IPS-18a (cell line): ENCODE measurements at regions not wholly inside any gene's neighbourhood (a gene's known extent, or its start where the extent isn't known, plus 50 kb on each side); places are given as distances from the start of the nearest gene placed in this dataset.

Source experiments
- H3K27ac ChIP-seq: one replicate; pipeline ENCODE4 v1.5.1; 2013; ENCODE audit warnings: low read length
- H3K27me3 ChIP-seq: one replicate; pipeline ENCODE4 v1.6.1; 2013; ENCODE audit warnings: mild to moderate bottlenecking, low read length; ENCODE audit not compliant: control insufficient read depth, insufficient read depth
- H3K36me3 ChIP-seq: one replicate; pipeline ENCODE4 v1.6.1; 2013; ENCODE audit warnings: low read depth, low read length; ENCODE audit not compliant: control insufficient read depth
- H3K4me1 ChIP-seq: one replicate; pipeline ENCODE4 v1.6.1; 2013; ENCODE audit warnings: low read depth, low read length; ENCODE audit not compliant: control insufficient read depth
- H3K4me3 ChIP-seq: one replicate; pipeline ENCODE4 v1.5.1; 2013; ENCODE audit warnings: low read length
- H3K9ac ChIP-seq: one replicate; pipeline ENCODE4 v1.6.1; 2013; ENCODE audit warnings: mild to moderate bottlenecking, low read length, moderate library complexity
- H3K9me3 ChIP-seq: one replicate; pipeline ENCODE4 v1.6.1; 2013; ENCODE audit warnings: low read depth, low read length; ENCODE audit not compliant: control insufficient read depth

DNA sequence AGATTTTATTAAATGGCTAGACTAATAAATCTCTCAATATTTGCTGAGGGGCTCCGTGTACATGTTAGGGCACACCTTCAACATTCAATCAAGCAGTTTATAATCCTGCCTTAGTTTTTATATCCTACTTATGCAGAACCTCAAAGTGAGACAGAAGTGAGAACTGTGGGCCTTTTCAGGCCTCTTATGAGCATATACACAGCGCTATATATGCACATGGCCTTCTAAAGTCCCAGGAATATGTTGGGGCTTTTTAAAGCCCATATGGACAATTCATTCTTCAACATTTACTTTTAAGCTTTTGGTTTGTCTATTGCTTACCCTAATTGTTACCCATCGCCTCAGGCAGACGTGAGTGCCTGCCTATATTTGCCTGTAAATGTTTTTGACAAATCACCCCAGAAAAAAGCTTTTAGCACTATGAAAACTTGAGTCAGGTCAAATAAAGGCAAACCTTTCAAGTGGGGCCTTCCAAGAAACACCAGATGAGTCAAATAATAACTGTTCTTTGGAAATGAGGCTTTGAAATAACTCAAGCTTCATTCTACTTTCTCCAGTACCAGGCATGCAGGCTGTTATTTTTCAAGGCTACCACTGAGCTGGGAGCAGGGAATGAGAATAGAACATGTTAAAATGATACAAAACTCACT, 58.2 kb downstream of the ESM1 start:
- H3K27me3 ChIP-seq, result no peaks in the 10 kb centered on the region
- H3K9me3 ChIP-seq, result peaks cover 10% of the 10 kb centered on the region
- H3K4me1 ChIP-seq, result no peaks in the 10 kb centered on the region
- no peak overlapping the region for H3K27ac ChIP-seq
- no peak overlapping the region for H3K9ac ChIP-seq
- H3K36me3 ChIP-seq, result no peaks in the 10 kb centered on the region
- H3K4me3 ChIP-seq, result no peak overlapping the region

- H3K27ac ChIP-seq, result no peak overlapping the region
- no peaks in the 10 kb centered on the region for H3K36me3 ChIP-seq
- no peak overlapping the region for H3K4me3 ChIP-seq
- H3K27me3 ChIP-seq, result no peaks in the 10 kb centered on the region
- peaks cover 10% of the 10 kb centered on the region for H3K9me3 ChIP-seq
- no peak overlapping the region for H3K9ac ChIP-seq
- H3K4me1 ChIP-seq, result no peaks in the 10 kb centered on the region
Observed at GRCh38 chr5:54924487-54924886, 60.9 kb downstream of the ESM1 start.

DNA sequence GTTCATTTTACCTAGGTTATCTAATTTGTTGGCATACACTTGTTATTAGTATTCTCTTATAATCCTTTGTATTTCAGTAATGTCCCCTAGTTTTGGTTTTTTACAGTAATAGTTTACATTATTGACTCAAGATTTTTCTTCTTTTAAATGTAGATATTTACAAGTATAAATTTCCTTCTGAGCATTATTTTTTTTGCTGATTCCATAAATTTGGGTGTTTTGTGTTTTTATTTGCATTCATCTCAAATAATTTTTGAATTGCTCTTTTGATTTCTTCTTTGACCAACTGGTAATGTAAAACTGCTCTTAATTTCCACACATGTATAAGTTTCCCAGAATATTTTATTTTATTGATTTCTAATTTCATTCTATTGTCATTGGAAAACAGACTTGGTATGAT, 68.1 kb downstream of the ESM1 start:
- Histone ChIP-seq H3K27ac (no peak overlapping the region), H3K9ac (no peak overlapping the region), H3K27me3 (no peaks in the 10 kb centered on the region), H3K9me3 (no peaks in the 10 kb centered on the region), H3K36me3 (no peaks in the 10 kb centered on the region), H3K4me3 (no peak overlapping the region), H3K4me1 (no peaks in the 10 kb centered on the region)

DNA sequence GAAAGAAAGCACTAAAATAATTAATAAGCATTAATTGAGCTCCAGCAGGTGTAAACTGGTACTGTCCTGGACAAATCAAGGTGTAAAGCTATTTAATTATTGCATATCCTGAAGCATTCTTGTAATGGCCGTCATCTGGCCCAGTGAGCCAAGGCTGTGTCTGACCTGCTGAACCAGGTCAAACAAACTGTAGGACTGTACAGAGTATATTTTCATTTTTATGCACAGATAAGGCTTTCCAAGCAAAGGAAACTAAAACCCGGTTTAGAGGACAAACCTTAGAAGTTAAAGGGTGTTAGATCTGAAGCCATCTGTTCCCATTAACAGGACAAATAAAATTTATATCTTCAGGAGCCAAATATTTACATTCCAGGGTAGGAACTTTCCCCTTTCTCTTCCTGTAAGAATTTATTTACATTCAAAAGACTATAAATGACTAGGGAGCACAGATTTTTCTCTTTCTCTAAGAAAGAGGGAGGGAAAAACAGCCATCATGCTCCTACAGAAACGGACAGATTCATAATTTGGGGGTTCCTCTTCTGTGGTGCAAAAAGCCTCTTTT, 69.8 kb downstream of the ESM1 start:
- H3K27ac ChIP-seq, result no peak overlapping the region
- no peaks in the 10 kb centered on the region for H3K9me3 ChIP-seq
- no peaks in the 10 kb centered on the region for H3K27me3 ChIP-seq
- H3K9ac ChIP-seq, result no peak overlapping the region
- H3K4me3 ChIP-seq, result no peak overlapping the region
- no peaks in the 10 kb centered on the region for H3K4me1 ChIP-seq
- H3K36me3 ChIP-seq, result no peaks in the 10 kb centered on the region

GRCh38 chr5:54912021-54912420, 73.4 kb downstream of the ESM1 start:
- Histone ChIP-seq H3K4me3 (no peak overlapping the region), H3K4me1 (no peaks in the 10 kb centered on the region), H3K36me3 (no peaks in the 10 kb centered on the region), H3K27ac (no peak overlapping the region), H3K9me3 (no peaks in the 10 kb centered on the region), H3K27me3 (no peaks in the 10 kb centered on the region), H3K9ac (no peak overlapping the region)

DNA sequence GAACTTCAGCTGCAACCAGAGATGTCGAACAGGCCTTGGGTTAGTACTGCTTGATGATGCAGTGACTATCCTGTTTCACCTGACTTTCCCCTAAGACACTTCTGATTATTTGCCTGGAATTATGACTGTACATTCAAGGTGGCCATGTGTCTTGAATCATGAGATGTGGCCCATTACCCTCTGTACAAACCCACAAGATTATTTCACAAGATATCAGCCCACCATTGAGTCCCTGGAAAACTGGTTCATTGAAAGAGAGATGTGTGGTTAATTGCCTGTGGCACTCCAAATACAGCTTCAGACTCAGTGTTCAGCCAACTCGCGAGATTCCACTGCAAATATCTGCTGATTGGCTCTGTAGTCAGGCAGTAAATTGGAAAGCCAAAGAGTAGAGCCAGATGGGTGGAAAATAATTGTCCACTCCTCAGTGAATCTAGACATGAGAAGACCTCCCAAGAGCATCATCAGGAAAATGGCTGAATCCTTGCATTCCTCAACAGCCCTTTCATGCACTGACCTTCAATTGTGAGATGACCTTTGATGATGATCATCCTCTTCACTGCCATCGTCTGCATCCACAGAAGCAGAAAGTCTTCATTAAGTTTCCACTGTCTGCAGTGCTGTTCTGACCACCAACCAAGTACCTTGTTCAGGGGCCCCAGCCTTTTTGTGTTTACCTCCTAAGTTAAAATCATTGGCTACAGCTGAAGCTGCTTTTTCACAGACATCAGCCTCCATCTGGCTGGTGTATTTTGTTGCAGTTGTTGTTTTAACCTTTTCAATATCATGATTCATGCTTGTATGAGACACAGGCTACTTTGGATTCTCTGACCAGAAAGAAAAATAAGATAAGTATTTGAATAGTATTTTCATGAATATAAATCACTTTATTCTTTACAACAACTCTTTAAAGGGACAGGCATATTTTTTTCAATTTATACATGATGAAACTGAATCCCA, 75.2 kb downstream of the ESM1 start:
- Histone ChIP-seq H3K4me1 (no peaks in the 10 kb centered on the region), H3K9ac (no peak overlapping the region), H3K36me3 (no peaks in the 10 kb centered on the region), H3K9me3 (no peaks in the 10 kb centered on the region), H3K4me3 (no peak overlapping the region), H3K27ac (no peak overlapping the region), H3K27me3 (no peaks in the 10 kb centered on the region)

- H3K9ac ChIP-seq, result no peak overlapping the region
- H3K4me3 ChIP-seq, result no peak overlapping the region
- H3K9me3 ChIP-seq, result no peaks in the 10 kb centered on the region
- no peaks in the 10 kb centered on the region for H3K27me3 ChIP-seq
- no peak overlapping the region for H3K27ac ChIP-seq
- H3K36me3 ChIP-seq, result no peaks in the 10 kb centered on the region
- no peaks in the 10 kb centered on the region for H3K4me1 ChIP-seq
Observed at GRCh38 chr5:54908774-54909525, 76.4 kb downstream of the ESM1 start.

DNA sequence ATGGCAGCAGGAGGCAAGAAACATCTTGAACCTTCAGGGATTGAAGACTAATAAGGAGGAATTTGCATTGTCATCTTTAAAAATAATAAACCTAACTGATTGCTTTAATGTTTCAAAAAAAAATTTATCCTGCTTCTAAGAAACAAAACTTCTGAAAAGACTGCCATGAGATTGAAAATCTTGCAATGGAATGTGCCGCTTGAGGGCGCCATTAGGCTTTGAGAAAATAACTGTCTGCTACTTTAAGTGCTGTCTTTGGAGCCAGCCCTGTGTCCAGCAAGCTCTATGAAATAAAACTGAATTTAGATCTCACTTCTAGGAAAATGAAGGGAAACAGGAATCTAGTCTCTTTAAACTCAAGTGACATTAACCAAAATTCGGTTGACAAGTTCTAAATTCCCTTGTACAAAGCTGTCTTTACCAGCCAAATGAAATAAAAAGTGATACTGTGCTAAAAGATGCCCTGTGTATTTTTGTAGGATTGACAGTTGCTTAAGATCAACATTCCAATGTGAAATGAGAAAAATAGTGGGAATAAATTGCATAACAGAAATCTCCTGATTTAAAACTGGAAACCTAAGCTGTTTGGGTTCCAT, 79.4 kb downstream of the ESM1 start:
- Histone ChIP-seq H3K27me3 (no peaks in the 10 kb centered on the region), H3K36me3 (no peaks in the 10 kb centered on the region), H3K9me3 (no peaks in the 10 kb centered on the region), H3K4me1 (no peaks in the 10 kb centered on the region), H3K4me3 (no peak overlapping the region), H3K9ac (no peak overlapping the region), H3K27ac (no peak overlapping the region)

DNA sequence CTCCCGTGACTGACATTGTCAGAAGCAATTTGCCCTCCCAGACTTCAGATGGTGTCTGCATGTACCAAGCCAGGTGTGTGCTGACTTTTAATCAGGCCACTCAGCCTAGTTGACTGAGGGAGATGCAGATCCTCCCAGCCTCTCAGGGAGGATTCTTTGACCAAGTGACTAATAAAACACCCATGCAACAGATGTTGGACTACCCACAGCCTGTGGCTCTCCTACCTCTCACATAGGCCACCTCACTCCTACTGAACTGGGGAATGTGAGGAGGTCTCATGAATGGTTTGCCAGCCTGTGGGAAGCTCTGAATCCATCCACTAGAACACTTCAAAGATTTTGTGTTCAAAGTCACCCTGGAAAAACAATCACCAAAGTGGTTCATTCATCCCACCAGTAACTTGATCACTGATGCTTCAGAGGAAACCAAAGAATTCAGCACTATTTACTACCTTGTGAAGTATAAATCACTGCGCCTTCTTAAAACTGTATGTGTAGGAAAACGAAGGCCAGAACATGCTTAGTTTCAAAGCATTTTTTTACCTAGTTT, 80.1 kb downstream of the ESM1 start:
- no peaks in the 10 kb centered on the region for H3K36me3 ChIP-seq
- no peak overlapping the region for H3K9ac ChIP-seq
- no peaks in the 10 kb centered on the region for H3K27me3 ChIP-seq
- H3K4me3 ChIP-seq, result no peak overlapping the region
- no peaks in the 10 kb centered on the region for H3K9me3 ChIP-seq
- H3K4me1 ChIP-seq, result no peaks in the 10 kb centered on the region
- no peak overlapping the region for H3K27ac ChIP-seq

- Histone ChIP-seq H3K9ac (no peak overlapping the region), H3K9me3 (no peaks in the 10 kb centered on the region), H3K27ac (no peak overlapping the region), H3K27me3 (no peaks in the 10 kb centered on the region), H3K4me3 (no peak overlapping the region), H3K4me1 (no peaks in the 10 kb centered on the region), H3K36me3 (no peaks in the 10 kb centered on the region)
Observed at GRCh38 chr5:54904425-54904824, 81.0 kb downstream of the ESM1 start.
